Osteoblast (primary cell): ENCODE measurements at regions not wholly inside any gene's neighbourhood (a gene's known extent, or its start where the extent isn't known, plus 50 kb on each side); places are given as distances from the start of the nearest gene placed in this dataset.

Source experiments
- DNase-seq: peaks from one replicate; pipeline ENCODE4 v3.0.0; 2011; ENCODE audit warnings: low spot score, mixed read lengths; ENCODE audit not compliant: insufficient read length; ENCODE audit errors: missing footprints
- H2AFZ ChIP-seq: 2 replicates; pipeline ENCODE4 v1.6.0; 2011; ENCODE audit warnings: mild to moderate bottlenecking, low read length
- H3K27ac ChIP-seq: 2 replicates; pipeline ENCODE4 v1.5.1; 2011; ENCODE audit warnings: mild to moderate bottlenecking, low read depth, low read length, moderate library complexity
- H3K27me3 ChIP-seq: 2 replicates; pipeline ENCODE4 v1.6.0; 2012; ENCODE audit warnings: mild to moderate bottlenecking, control low read depth, inconsistent platforms, low read length, moderate library complexity; ENCODE audit not compliant: insufficient read depth
- H3K36me3 ChIP-seq: 2 replicates; pipeline ENCODE4 v1.5.1; 2011; ENCODE audit warnings: mild to moderate bottlenecking, low read length, control low read depth, moderate library complexity; ENCODE audit not compliant: insufficient read depth
- H3K4me1 ChIP-seq: 2 replicates; pipeline ENCODE4 v1.5.1; 2011; ENCODE audit warnings: mild to moderate bottlenecking, low read length, control low read depth, moderate library complexity; ENCODE audit not compliant: insufficient read depth
- H3K4me2 ChIP-seq: 2 replicates; pipeline ENCODE4 v1.6.0; 2011; ENCODE audit warnings: mild to moderate bottlenecking, low read length; ENCODE audit not compliant: insufficient read depth
- H3K4me3 ChIP-seq: fragments of 200-600 bp; sonication (generic); 3 replicates; pipeline ENCODE4 v1.5.1; 2012; ENCODE audit warnings: mild to moderate bottlenecking, low read length, inconsistent platforms; ENCODE audit not compliant: insufficient read depth
- H3K79me2 ChIP-seq: 2 replicates; pipeline ENCODE4 v1.6.0; 2012; ENCODE audit warnings: mild to moderate bottlenecking, low read length, control low read depth, inconsistent platforms; ENCODE audit not compliant: insufficient read depth
- H3K9me3 ChIP-seq: 2 replicates; pipeline ENCODE4 v1.5.1; 2011; ENCODE audit warnings: low read depth, low read length, control low read depth
- H4K20me1 ChIP-seq: 2 replicates; pipeline ENCODE4 v1.6.0; 2012; ENCODE audit warnings: mild to moderate bottlenecking, low read length, control low read depth; ENCODE audit not compliant: insufficient read depth
- TF ChIP-seq, protein P1 (sequence below): IDR thresholded peaks from 2 replicates; pipeline ENCODE4 v1.5.1; 2011; ENCODE audit warnings: mild to moderate bottlenecking, low read depth, low read length, moderate library complexity; ENCODE audit errors: extremely low read depth

DNA sequence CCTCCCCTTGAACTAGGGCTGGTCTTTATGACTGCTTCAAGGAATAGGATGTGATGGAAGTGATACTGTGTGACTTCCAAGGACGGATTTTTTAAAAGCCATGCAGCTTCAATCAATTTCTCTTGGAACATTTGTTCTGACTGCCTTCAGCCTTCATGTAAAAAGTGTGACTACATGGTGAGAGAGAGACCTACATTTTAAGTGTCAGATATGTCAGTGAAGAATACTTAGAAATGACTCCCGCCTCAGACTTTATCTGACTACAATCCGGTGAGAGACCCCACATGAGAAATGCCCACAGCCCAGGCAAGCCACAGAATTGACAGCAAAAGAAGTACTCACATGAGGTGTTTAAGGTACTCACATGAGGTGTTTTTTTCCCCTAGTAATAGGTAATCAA, 295.3 kb downstream of the KCNC2 start:
- TF ChIP-seq, protein P1, sequence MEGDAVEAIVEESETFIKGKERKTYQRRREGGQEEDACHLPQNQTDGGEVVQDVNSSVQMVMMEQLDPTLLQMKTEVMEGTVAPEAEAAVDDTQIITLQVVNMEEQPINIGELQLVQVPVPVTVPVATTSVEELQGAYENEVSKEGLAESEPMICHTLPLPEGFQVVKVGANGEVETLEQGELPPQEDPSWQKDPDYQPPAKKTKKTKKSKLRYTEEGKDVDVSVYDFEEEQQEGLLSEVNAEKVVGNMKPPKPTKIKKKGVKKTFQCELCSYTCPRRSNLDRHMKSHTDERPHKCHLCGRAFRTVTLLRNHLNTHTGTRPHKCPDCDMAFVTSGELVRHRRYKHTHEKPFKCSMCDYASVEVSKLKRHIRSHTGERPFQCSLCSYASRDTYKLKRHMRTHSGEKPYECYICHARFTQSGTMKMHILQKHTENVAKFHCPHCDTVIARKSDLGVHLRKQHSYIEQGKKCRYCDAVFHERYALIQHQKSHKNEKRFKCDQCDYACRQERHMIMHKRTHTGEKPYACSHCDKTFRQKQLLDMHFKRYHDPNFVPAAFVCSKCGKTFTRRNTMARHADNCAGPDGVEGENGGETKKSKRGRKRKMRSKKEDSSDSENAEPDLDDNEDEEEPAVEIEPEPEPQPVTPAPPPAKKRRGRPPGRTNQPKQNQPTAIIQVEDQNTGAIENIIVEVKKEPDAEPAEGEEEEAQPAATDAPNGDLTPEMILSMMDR, result no peak

DNA sequence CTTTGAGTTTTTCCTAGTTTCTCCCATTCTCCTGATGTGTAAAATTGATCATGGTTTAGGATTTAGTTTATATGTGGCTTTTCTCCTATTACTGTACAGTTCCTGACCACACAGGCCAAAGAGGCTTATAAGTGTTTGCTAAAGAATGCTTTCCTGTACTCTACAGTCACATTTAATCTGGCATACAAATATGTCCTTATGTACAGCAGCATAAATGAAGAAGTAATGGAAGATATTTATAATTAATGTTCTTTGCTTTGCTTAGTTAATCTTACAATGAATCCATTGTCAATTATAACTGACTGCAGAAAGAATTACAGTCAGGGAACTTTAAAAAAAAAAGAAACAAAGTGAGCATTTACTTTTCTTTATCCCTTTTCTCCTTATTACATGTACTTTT, 293.9 kb downstream of the KCNC2 start:
- H3K36me3 ChIP-seq, result no peaks in the 10 kb centered on the region
- no peaks in the 10 kb centered on the region for H4K20me1 ChIP-seq
- no peak overlapping the region for H2AFZ ChIP-seq
- no peak overlapping the region for H3K4me2 ChIP-seq
- no peaks in the 10 kb centered on the region for H3K9me3 ChIP-seq
- H3K27ac ChIP-seq, result no peak overlapping the region
- H3K4me1 ChIP-seq, result no peaks in the 10 kb centered on the region
- no peak overlapping the region for H3K4me3 ChIP-seq
- no peak for DNase-seq
- H3K79me2 ChIP-seq, result no peaks in the 10 kb centered on the region
- H3K27me3 ChIP-seq, result no peaks in the 10 kb centered on the region
- TF ChIP-seq, protein P1, result no peak

More for the DNA sequence above, 295.3 kb downstream of the KCNC2 start:
- no peak overlapping the region for H2AFZ ChIP-seq
- no peaks in the 10 kb centered on the region for H4K20me1 ChIP-seq
- no peaks in the 10 kb centered on the region for H3K36me3 ChIP-seq
- no peak overlapping the region for H3K4me2 ChIP-seq
- DNase-seq, result no peak
- H3K27ac ChIP-seq, result no peak overlapping the region
- no peaks in the 10 kb centered on the region for H3K4me1 ChIP-seq
- no peaks in the 10 kb centered on the region for H3K27me3 ChIP-seq
- H3K9me3 ChIP-seq, result no peaks in the 10 kb centered on the region
- no peaks in the 10 kb centered on the region for H3K79me2 ChIP-seq
- no peak overlapping the region for H3K4me3 ChIP-seq

DNA sequence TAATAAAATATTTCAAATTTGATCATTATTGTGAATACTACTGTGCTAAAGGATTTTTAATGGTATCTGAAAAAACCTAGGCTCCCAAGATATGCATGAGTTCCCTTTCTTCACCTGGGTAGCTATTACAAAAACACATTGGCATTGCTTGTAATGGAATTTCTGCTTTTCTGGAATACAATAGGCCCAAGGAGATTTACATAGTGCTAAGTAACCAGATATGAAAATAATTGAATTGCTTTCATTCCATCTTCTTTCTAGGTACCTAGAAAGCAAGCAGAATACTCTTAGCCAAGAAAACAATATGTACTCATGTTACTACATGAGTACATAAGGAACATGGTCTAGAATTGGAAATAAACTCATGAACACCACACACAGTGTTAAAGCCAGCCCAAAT, 291.9 kb downstream of the KCNC2 start:
- Histone ChIP-seq H3K27ac (no peak overlapping the region), H3K4me1 (no peaks in the 10 kb centered on the region), H2AFZ (no peak overlapping the region), H3K4me3 (no peak overlapping the region), H3K36me3 (no peaks in the 10 kb centered on the region), H3K9me3 (no peaks in the 10 kb centered on the region), H3K27me3 (no peaks in the 10 kb centered on the region), H3K4me2 (no peak overlapping the region), H4K20me1 (no peaks in the 10 kb centered on the region), H3K79me2 (no peaks in the 10 kb centered on the region)
- no peak for DNase-seq
- TF ChIP-seq, protein P1, result no peak

DNA sequence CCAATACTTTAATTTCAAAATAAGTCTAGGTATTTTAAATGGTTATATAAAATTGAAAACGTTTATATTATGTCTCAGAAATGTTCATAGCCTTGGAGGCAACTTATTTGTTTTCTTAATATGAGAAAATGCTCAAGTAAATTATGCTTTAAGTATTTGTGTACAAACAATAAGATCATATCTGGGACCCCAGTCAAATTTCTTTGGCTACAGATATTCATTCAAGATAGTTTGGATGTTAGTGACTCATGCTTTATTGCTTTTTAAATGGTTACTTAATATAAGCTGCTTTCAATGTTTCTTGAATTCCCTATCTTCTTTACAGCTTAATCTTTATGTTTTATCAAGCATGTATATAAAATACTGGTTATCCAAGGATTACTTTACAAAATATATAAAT, 291.3 kb downstream of the KCNC2 start:
- TF ChIP-seq, protein P1, result no peak
- no peaks in the 10 kb centered on the region for H3K36me3 ChIP-seq
- H3K4me3 ChIP-seq, result no peak overlapping the region
- DNase-seq, result no peak
- no peak overlapping the region for H3K27ac ChIP-seq
- H3K4me2 ChIP-seq, result no peak overlapping the region
- no peaks in the 10 kb centered on the region for H3K27me3 ChIP-seq
- H3K9me3 ChIP-seq, result no peaks in the 10 kb centered on the region
- no peaks in the 10 kb centered on the region for H4K20me1 ChIP-seq
- H3K79me2 ChIP-seq, result no peaks in the 10 kb centered on the region
- H2AFZ ChIP-seq, result no peak overlapping the region
- no peaks in the 10 kb centered on the region for H3K4me1 ChIP-seq
